ENCODE measurements at regions not wholly inside any gene's neighbourhood (a gene's known extent, or its start where the extent isn't known, plus 50 kb on each side); places are given as distances from the start of the nearest gene placed in this dataset.
A peak's percentile ranks its signal among the peaks of the same experiment; 100 is the strongest.

DNA sequence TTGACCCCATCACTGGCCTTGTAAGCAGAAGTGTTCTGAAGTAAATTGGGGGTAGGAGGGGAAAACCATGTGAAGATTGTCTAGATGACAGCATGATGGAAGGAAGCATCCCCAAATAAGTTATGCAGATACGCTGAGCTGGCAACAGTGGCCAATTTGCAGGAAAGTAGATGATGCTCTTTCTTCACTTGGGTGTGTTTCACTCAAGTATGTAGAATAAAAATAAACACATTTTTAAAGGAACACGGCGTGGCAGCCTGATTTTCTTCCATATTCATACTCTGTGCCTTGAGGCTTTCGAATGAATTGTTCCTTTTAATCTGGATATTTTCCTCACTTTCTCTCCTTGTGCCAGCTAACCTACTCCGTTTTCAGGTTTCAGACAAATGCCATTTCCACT is 295.5 kb upstream of the DPYD start:
- peak overlapping the region; percentile 81 for H3K27ac ChIP-seq (ENCODE audit: low read length)
- H3K9me2 ChIP-seq (ENCODE audit: insufficient read depth, low read length): no peaks in the 10 kb centered on the region
- no peaks in the 10 kb centered on the region for H3K36me3 ChIP-seq (ENCODE audit: insufficient read depth, low read length)
- no peak overlapping the region for H3K4me2 ChIP-seq (ENCODE audit: low read length)
- no peaks in the 10 kb centered on the region for H4K20me1 ChIP-seq (ENCODE audit: insufficient read depth)
- H3K4me3 ChIP-seq (ENCODE audit: low read length): no peak overlapping the region
- TF ChIP-seq MXI1 (conservative IDR thresholded peaks at IDR 0.05; ENCODE audit: poor library complexity, severe bottlenecking) (no peak), SMC3 (conservative IDR thresholded peaks at IDR 0.05; ENCODE audit: poor library complexity) (no peak), CTCF (IDR thresholded peaks at IDR 0.05; ENCODE audit: poor library complexity, severe bottlenecking) (no peak), EZH2 (IDR thresholded peaks at IDR 0.05; ENCODE audit: borderline replicate concordance, insufficient read depth, low read length, poor library complexity, severe bottlenecking) (no peak), EP300 (conservative IDR thresholded peaks at IDR 0.05; ENCODE audit: poor library complexity, severe bottlenecking) (no peak), POLR2AphosphoS5 (IDR thresholded peaks at IDR 0.05) (no peak), TAF1 (IDR thresholded peaks at IDR 0.05; ENCODE audit: low read depth) (no peak), RAD21 (conservative IDR thresholded peaks at IDR 0.05) (no peak)
- TF ChIP-seq, protein P1, sequence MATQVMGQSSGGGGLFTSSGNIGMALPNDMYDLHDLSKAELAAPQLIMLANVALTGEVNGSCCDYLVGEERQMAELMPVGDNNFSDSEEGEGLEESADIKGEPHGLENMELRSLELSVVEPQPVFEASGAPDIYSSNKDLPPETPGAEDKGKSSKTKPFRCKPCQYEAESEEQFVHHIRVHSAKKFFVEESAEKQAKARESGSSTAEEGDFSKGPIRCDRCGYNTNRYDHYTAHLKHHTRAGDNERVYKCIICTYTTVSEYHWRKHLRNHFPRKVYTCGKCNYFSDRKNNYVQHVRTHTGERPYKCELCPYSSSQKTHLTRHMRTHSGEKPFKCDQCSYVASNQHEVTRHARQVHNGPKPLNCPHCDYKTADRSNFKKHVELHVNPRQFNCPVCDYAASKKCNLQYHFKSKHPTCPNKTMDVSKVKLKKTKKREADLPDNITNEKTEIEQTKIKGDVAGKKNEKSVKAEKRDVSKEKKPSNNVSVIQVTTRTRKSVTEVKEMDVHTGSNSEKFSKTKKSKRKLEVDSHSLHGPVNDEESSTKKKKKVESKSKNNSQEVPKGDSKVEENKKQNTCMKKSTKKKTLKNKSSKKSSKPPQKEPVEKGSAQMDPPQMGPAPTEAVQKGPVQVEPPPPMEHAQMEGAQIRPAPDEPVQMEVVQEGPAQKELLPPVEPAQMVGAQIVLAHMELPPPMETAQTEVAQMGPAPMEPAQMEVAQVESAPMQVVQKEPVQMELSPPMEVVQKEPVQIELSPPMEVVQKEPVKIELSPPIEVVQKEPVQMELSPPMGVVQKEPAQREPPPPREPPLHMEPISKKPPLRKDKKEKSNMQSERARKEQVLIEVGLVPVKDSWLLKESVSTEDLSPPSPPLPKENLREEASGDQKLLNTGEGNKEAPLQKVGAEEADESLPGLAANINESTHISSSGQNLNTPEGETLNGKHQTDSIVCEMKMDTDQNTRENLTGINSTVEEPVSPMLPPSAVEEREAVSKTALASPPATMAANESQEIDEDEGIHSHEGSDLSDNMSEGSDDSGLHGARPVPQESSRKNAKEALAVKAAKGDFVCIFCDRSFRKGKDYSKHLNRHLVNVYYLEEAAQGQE (IDR thresholded peaks at IDR 0.05; ENCODE audit: borderline replicate concordance): no peak
- H3K9ac ChIP-seq (ENCODE audit: low read length): no peak overlapping the region
- no peak overlapping the region for H2AFZ ChIP-seq (ENCODE audit: low read depth, low read length)
- no peaks in the 10 kb centered on the region for H3K79me2 ChIP-seq (replicated peaks; ENCODE audit: insufficient read depth, low read length)
- H3K9me3 ChIP-seq (ENCODE audit: low read length): no peaks in the 10 kb centered on the region
- H3K27me3 ChIP-seq (ENCODE audit: insufficient read depth, low read depth, low read length): no peaks in the 10 kb centered on the region
- peaks cover 12% of the 10 kb centered on the region for H3F3A ChIP-seq (ENCODE audit: insufficient read depth, low read length, poor library complexity, severe bottlenecking)

- no peaks in the 10 kb centered on the region for H3K9me2 ChIP-seq (ENCODE audit: insufficient read depth, low read length)
- no peaks in the 10 kb centered on the region for H3K9me3 ChIP-seq (ENCODE audit: low read length)
- H3K9ac ChIP-seq (ENCODE audit: low read length): no peak overlapping the region
- H3K27ac ChIP-seq (ENCODE audit: low read length): no peak overlapping the region
- H3K4me2 ChIP-seq (ENCODE audit: low read length): no peak overlapping the region
- no peaks in the 10 kb centered on the region for H3K36me3 ChIP-seq (ENCODE audit: insufficient read depth, low read length)
- no peaks in the 10 kb centered on the region for H3K27me3 ChIP-seq (ENCODE audit: insufficient read depth, low read depth, low read length)
- no peak overlapping the region for H2AFZ ChIP-seq (ENCODE audit: low read depth, low read length)
- H3K79me2 ChIP-seq (replicated peaks; ENCODE audit: insufficient read depth, low read length): no peaks in the 10 kb centered on the region
- no peaks in the 10 kb centered on the region for H4K20me1 ChIP-seq (ENCODE audit: insufficient read depth)
- no peaks in the 10 kb centered on the region for H3F3A ChIP-seq (ENCODE audit: insufficient read depth, low read length, poor library complexity, severe bottlenecking)
- no peak overlapping the region for H3K4me3 ChIP-seq (ENCODE audit: low read length)
- TF ChIP-seq RAD21 (conservative IDR thresholded peaks at IDR 0.05): no peak
- no peak for TF ChIP-seq POLR2AphosphoS5 (IDR thresholded peaks at IDR 0.05)
- no peak for TF ChIP-seq EP300 (conservative IDR thresholded peaks at IDR 0.05; ENCODE audit: poor library complexity, severe bottlenecking)
- no peak for TF ChIP-seq TAF1 (IDR thresholded peaks at IDR 0.05; ENCODE audit: low read depth)
- TF ChIP-seq, protein P1 (IDR thresholded peaks at IDR 0.05; ENCODE audit: borderline replicate concordance): no peak
- no peak for TF ChIP-seq EZH2 (IDR thresholded peaks at IDR 0.05; ENCODE audit: borderline replicate concordance, insufficient read depth, low read length, poor library complexity, severe bottlenecking)
- TF ChIP-seq CTCF (IDR thresholded peaks at IDR 0.05; ENCODE audit: poor library complexity, severe bottlenecking): no peak
- TF ChIP-seq MXI1 (conservative IDR thresholded peaks at IDR 0.05; ENCODE audit: poor library complexity, severe bottlenecking): no peak
- no peak for TF ChIP-seq SMC3 (conservative IDR thresholded peaks at IDR 0.05; ENCODE audit: poor library complexity)
These were observed 290.5 kb upstream of the DPYD start for GRCh38 chr1:98211271-98211845.
